ENCODE measurements at regions not wholly inside any gene's neighbourhood (a gene's known extent, or its start where the extent isn't known, plus 50 kb on each side); places are given as distances from the start of the nearest gene placed in this dataset.

GRCh38 chr16:9323170-9323569, 231.7 kb downstream of the HAPSTR1 start:
- TF ChIP-seq ZNF2 (tag by site-specific recombination; IDR thresholded peaks at IDR 0.05) = no peak
- TF ChIP-seq CTCF (tag by site-specific recombination; IDR thresholded peaks at IDR 0.05) = no peak
- TF ChIP-seq ZNF626 (tag by site-specific recombination; IDR thresholded peaks at IDR 0.05) = no peak
- no peak for TF ChIP-seq YY1 (tag by site-specific recombination; IDR thresholded peaks at IDR 0.05)
- no peak for TF ChIP-seq ZEB2 (tag by site-specific recombination; IDR thresholded peaks at IDR 0.05)
- TF ChIP-seq ZNF362 (tag by site-specific recombination; IDR thresholded peaks at IDR 0.05) = no peak
- TF ChIP-seq ZNF707 (tag by site-specific recombination; IDR thresholded peaks at IDR 0.05) = no peak
- TF ChIP-seq ZNF221 (tag by site-specific recombination; IDR thresholded peaks at IDR 0.05; ENCODE audit: borderline replicate concordance) = no peak
- TF ChIP-seq REST (tag by site-specific recombination; IDR thresholded peaks at IDR 0.05) = no peak
- no peak for TF ChIP-seq ZNF777 (tag by site-specific recombination; IDR thresholded peaks at IDR 0.05; ENCODE audit: borderline replicate concordance)
- no peak for TF ChIP-seq EGR2 (tag by site-specific recombination; IDR thresholded peaks at IDR 0.05; ENCODE audit: low read depth)
- TF ChIP-seq ZNF830 (tag by site-specific recombination; IDR thresholded peaks at IDR 0.05; ENCODE audit: low read depth) = no peak
- no peak for TF ChIP-seq ZNF768 (tag by site-specific recombination; IDR thresholded peaks at IDR 0.05)
- no peak for TF ChIP-seq ZNF558 (tag by site-specific recombination; IDR thresholded peaks at IDR 0.05)
